Fibroblast of lung (primary cell): ENCODE measurements at regions not wholly inside any gene's neighbourhood (a gene's known extent, or its start where the extent isn't known, plus 50 kb on each side); places are given as distances from the start of the nearest gene placed in this dataset.

ENCODE experiments used
- DNase-seq, 2 donors: peaks; one replicate each; pipeline versions ENCODE4 v3.0.0 to v3.0.0-alpha.2; 2010; ENCODE audit warnings: low read depth in 2 of 2
- H2AFZ ChIP-seq: 2 replicates; pipeline ENCODE4 v1.5.1; 2012; ENCODE audit warnings: low read length, control low read depth, inconsistent platforms
- H3K27ac ChIP-seq: 2 replicates; pipeline ENCODE4 v1.5.1; 2011; ENCODE audit warnings: low read length, control low read depth; ENCODE audit not compliant: insufficient read depth
- H3K27me3 ChIP-seq: 2 replicates; pipeline ENCODE4 v1.5.1; 2011; ENCODE audit warnings: mild to moderate bottlenecking, low read length; ENCODE audit not compliant: control insufficient read depth, insufficient read depth
- H3K36me3 ChIP-seq: 2 replicates; pipeline ENCODE4 v1.5.1; 2011; ENCODE audit warnings: low read length; ENCODE audit not compliant: control insufficient read depth, insufficient read depth
- H3K4me1 ChIP-seq: 2 replicates; pipeline ENCODE4 v1.5.1; 2011; ENCODE audit warnings: low read length; ENCODE audit not compliant: control insufficient read depth, insufficient read depth; ENCODE audit errors: extremely low read depth
- H3K4me2 ChIP-seq: 2 replicates; pipeline ENCODE4 v1.5.1; 2011; ENCODE audit warnings: low read length, control low read depth; ENCODE audit not compliant: insufficient read depth; ENCODE audit errors: extremely low read depth
- H3K4me3 ChIP-seq, 4 experiments: fragments of 200-600 bp in 1 of 4; sonication (generic) in 1 of 4; replicated peaks in 1 of 4; 2 replicates each; pipeline ENCODE4 v1.5.1; 2011 to 2016; ENCODE audit warnings: low read length in 4 of 4, low read depth in 3 of 4, mild to moderate bottlenecking in 3 of 4, control low read depth in 2 of 4, inconsistent platforms in 1 of 4, mixed read lengths in 1 of 4; ENCODE audit not compliant: insufficient read depth in 1 of 4; ENCODE audit errors: control extremely low read depth in 1 of 4
- H3K79me2 ChIP-seq: 2 replicates; pipeline ENCODE4 v1.5.1; 2012; ENCODE audit warnings: mild to moderate bottlenecking, low read length, inconsistent platforms; ENCODE audit not compliant: control insufficient read depth, insufficient read depth
- H3K9ac ChIP-seq: 2 replicates; pipeline ENCODE4 v1.5.1; 2011; ENCODE audit warnings: mild to moderate bottlenecking, low read length, control low read depth; ENCODE audit not compliant: insufficient read depth
- H3K9me3 ChIP-seq: 2 replicates; pipeline ENCODE4 v1.5.1; 2012; ENCODE audit warnings: low read depth, low read length; ENCODE audit not compliant: control insufficient read depth, insufficient read depth
- H4K20me1 ChIP-seq: 2 replicates; pipeline ENCODE4 v1.5.1; 2011; ENCODE audit warnings: low read length; ENCODE audit not compliant: control insufficient read depth, insufficient read depth; ENCODE audit errors: extremely low read depth
- CTCF ChIP-seq, 2 donors: IDR thresholded peaks in 1 of 2; conservative IDR thresholded peaks in 1 of 2; 1 replicate in 1 of 2; 2 replicates in 1 of 2; pipeline ENCODE4 v1.5.1; 2011 to 2012; ENCODE audit warnings: low read length in 2 of 2, control low read depth in 1 of 2, inconsistent platforms in 1 of 2, low read depth in 1 of 2, mild to moderate bottlenecking in 1 of 2
- EZH2 ChIP-seq: IDR thresholded peaks from 2 replicates; pipeline ENCODE4 v1.5.1; 2012; ENCODE audit warnings: low read length, control low read depth, mild to moderate bottlenecking; ENCODE audit errors: missing control alignments

DNA sequence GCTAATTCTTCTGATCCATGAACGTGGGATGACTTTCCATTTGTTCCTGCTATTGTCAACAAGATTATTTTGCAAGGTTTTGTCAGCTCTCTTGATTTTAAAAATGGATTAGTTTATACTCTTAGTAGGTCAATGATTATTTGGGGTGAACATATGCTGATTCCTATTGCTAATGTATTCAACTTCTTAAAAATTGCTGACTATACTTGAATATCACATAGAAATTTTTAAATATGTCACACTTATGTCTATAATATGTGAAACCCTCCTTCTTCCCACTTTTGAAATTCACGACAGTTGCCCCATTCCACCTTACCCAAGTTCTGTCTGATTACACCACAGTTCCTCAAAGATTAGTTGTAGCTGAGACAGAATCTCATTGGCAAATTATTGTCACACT is 465.7 kb upstream of the TENM3 start:
- Histone ChIP-seq H3K27me3 (no peaks in the 10 kb centered on the region), H3K79me2 (no peaks in the 10 kb centered on the region), H3K36me3 (no peaks in the 10 kb centered on the region), H3K9ac (no peak overlapping the region), H3K27ac (no peak overlapping the region), H3K4me3 (no peak overlapping the region), H4K20me1 (no peaks in the 10 kb centered on the region), H2AFZ (no peak overlapping the region), H3K4me2 (no peak overlapping the region), H3K4me1 (no peaks in the 10 kb centered on the region), H3K9me3 (no peaks in the 10 kb centered on the region)
- DNase-seq = no peak
- no peak for TF ChIP-seq CTCF (conservative IDR thresholded peaks at IDR 0.05 in 1 of 2, IDR thresholded peaks at IDR 0.05 in 1 of 2; ENCODE audit: low read depth in 1 of 2, low read length in 2 of 2)
- TF ChIP-seq EZH2 = no peak

DNA sequence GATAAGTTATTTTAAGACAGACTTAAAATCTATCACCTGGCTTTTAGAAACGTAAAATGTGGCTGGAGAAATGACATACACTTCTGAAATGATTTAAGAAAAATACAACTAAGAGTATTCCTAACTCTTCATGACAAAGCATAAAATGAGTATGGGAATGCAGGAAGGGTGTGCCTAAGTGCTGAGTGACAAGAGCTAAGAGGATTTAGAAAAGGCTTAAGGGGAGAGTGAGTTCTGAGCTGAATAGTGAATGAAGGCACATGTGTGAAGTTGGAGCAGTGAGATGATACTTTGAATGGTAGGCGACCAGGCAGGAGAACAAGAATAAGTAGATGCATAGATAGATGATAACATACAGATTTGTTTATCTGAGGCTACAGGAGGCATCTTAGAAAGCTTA is 458.3 kb upstream of the TENM3 start:
- Histone ChIP-seq H3K27me3 (no peaks in the 10 kb centered on the region), H4K20me1 (no peaks in the 10 kb centered on the region), H3K36me3 (no peaks in the 10 kb centered on the region), H3K4me3 (no peak overlapping the region), H3K4me2 (no peak overlapping the region), H3K27ac (no peak overlapping the region), H3K4me1 (no peaks in the 10 kb centered on the region), H2AFZ (no peak overlapping the region), H3K79me2 (no peaks in the 10 kb centered on the region), H3K9ac (no peak overlapping the region), H3K9me3 (no peaks in the 10 kb centered on the region)
- TF ChIP-seq CTCF (conservative IDR thresholded peaks at IDR 0.05 in 1 of 2, IDR thresholded peaks at IDR 0.05 in 1 of 2; ENCODE audit: low read depth in 1 of 2, low read length in 2 of 2) = no peak
- TF ChIP-seq EZH2 = no peak
- no peak for DNase-seq

GRCh38 chr4:181792641-181793040 is 450.6 kb upstream of the TENM3 start:
- H3K27ac ChIP-seq = no peak overlapping the region

More at GRCh38 chr4:181792641-181793040, 450.6 kb upstream of the TENM3 start:
- Histone ChIP-seq H2AFZ (no peak overlapping the region), H3K4me2 (no peak overlapping the region), H3K4me3 (no peak overlapping the region), H3K27me3 (no peaks in the 10 kb centered on the region), H3K9ac (no peak overlapping the region), H4K20me1 (no peaks in the 10 kb centered on the region), H3K9me3 (no peaks in the 10 kb centered on the region), H3K4me1 (no peaks in the 10 kb centered on the region), H3K79me2 (no peaks in the 10 kb centered on the region), H3K36me3 (no peaks in the 10 kb centered on the region)
- no peak for DNase-seq
- TF ChIP-seq EZH2 (no peak), CTCF (conservative IDR thresholded peaks at IDR 0.05 in 1 of 2, IDR thresholded peaks at IDR 0.05 in 1 of 2; ENCODE audit: low read depth in 1 of 2, low read length in 2 of 2) (no peak)
